Astrocyte of the spinal cord (primary cell): ENCODE measurements at regions not wholly inside any gene's neighbourhood (a gene's known extent, or its start where the extent isn't known, plus 50 kb on each side); places are given as distances from the start of the nearest gene placed in this dataset.
A peak's percentile ranks its signal among the peaks of the same experiment; 100 is the strongest.

Experiments used
- DNase-seq: peaks from one replicate; pipeline ENCODE4 v3.0.0; 2011; ENCODE audit warnings: low read depth, low spot score
- H3K4me3 ChIP-seq: 2 replicates; pipeline ENCODE4 v1.5.1; 2011; ENCODE audit warnings: low read depth, mild to moderate bottlenecking, low read length, moderate library complexity
- in situ Hi-C: cut with HindIII; loops from 2 replicates; pipeline ENCODE4 v1.10.0; 2017; ENCODE audit warnings: low sequenced_read_pairs
- TF ChIP-seq, protein P1 (sequence below): IDR thresholded peaks from 2 replicates; pipeline ENCODE4 v1.5.1; 2012; ENCODE audit warnings: low read depth, mild to moderate bottlenecking, low read length, inconsistent platforms

DNA sequence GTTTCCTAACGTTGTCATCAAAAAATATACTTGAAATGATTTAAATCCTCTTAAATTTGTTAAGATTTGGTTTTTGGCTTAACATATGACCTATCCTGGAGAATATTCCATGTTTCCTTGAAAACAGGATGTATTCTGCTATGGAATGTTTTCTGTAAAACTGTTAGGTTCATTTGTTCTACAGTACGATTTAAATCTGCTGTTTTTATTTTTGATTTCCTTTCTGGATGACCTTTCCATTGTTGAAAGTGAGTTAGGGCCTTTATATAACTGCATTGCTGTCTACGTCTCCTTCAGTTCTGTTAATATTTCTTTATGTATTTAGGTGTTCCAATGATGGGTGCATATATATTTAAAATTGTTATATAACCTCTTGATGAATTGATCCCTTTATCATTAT is 465.3 kb upstream of the ALCAM start:
- TF ChIP-seq, protein P1, sequence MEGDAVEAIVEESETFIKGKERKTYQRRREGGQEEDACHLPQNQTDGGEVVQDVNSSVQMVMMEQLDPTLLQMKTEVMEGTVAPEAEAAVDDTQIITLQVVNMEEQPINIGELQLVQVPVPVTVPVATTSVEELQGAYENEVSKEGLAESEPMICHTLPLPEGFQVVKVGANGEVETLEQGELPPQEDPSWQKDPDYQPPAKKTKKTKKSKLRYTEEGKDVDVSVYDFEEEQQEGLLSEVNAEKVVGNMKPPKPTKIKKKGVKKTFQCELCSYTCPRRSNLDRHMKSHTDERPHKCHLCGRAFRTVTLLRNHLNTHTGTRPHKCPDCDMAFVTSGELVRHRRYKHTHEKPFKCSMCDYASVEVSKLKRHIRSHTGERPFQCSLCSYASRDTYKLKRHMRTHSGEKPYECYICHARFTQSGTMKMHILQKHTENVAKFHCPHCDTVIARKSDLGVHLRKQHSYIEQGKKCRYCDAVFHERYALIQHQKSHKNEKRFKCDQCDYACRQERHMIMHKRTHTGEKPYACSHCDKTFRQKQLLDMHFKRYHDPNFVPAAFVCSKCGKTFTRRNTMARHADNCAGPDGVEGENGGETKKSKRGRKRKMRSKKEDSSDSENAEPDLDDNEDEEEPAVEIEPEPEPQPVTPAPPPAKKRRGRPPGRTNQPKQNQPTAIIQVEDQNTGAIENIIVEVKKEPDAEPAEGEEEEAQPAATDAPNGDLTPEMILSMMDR = no peak
- H3K4me3 ChIP-seq = no peak overlapping the region
- DNase-seq = no peak
- in situ Hi-C loops = no loop called here

DNA sequence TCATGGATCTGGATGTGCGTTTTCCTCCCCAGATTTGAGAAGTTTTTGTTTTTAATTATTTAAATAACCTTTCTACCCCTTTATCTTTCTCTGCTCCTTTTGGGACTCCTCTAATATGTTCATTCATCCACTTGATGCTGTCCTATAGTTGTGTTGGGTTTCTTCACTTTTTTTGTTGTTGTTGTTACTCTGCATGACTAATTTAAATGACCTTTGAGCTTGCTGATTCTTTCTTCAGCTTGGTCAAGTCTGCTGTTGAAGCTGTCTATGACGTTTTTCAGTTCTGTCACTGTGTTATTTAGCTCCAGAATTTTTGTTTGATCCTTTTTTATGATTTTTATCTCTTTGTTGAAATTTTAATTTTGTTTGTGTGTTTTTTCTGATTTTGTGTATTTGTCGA is 463.6 kb upstream of the ALCAM start:
- no peak overlapping the region for H3K4me3 ChIP-seq
- DNase-seq = no peak
- TF ChIP-seq, protein P1 = no peak
- in situ Hi-C loops = no loop called here

DNA sequence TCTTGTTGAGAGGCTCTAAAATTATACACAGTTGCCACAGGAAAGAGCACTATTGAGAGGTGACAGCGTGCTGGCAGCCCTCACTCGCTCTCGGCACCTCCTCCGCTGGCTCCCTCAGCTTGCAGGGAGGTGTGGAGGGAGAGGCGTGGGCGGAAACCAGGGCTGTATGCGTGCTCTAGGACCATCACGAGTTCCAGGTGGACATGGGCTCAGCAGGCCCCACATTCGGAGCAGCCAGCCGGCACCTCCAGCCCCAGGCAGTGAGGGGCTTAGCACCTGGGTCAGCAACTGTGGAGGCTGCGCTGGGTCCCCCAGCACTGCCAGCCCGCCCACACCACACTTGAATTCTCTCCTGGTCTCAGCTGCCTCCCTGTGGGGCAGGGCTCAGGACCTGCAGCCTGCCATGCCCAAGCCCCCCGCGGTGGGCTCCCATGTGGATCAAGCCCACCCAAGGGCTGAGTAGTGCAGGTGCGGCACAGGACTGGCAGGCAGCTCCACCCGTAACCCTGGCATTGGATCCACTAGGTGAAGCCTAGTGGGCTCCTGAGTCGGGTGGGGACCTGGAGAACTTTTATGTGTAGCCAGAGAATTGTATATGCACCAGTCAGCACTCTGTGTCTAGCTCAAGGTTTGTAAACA is 460.6 kb upstream of the ALCAM start:
- no peak overlapping the region for H3K4me3 ChIP-seq
- TF ChIP-seq, protein P1 = no peak
- in situ Hi-C loops = no loop called here
- DNase-seq = no peak

DNA sequence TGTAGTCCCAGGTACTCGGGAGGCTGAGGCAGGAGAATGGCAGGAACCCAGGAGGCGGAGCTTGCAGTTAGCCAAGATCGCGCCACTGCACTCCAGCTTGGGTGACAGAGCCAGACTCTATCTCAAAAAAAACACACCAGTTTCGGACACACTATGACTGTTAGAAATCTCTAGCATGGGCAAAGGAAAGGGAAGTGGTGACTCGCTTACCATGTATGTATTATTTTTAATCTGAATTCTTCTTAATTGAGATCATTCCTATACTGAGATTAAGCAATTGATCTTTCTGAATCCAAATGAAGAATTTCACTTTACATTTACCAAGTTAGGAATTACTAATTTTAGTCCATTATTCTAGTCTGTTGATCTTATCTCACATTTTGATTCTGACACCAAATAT is 459.2 kb upstream of the ALCAM start:
- in situ Hi-C loops = no loop called here
- TF ChIP-seq, protein P1 = no peak
- no peak overlapping the region for H3K4me3 ChIP-seq
- peak; percentile 80 for DNase-seq

DNA sequence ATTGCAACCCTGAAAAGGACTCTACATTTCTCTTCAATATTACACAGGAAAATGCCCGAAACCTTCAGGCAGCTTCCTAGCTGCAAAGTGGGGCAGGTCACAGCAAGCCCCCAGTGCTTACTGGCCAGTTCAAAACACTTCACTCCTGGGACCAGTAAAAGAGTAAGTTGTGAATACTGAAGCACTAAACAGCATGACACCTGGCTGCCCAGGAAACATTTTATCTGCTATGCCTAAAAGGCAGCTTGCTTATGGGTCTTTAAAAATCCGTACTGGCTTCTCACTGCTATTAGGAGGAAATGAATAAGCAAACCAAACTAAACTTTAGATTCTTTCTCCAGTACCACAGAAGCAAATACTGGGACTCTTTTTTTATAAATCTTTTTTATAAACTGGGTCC is 457.9 kb upstream of the ALCAM start:
- peak; percentile 56 for DNase-seq
- no peak overlapping the region for H3K4me3 ChIP-seq
- TF ChIP-seq, protein P1 = no peak
- in situ Hi-C loops = no loop called here

DNA sequence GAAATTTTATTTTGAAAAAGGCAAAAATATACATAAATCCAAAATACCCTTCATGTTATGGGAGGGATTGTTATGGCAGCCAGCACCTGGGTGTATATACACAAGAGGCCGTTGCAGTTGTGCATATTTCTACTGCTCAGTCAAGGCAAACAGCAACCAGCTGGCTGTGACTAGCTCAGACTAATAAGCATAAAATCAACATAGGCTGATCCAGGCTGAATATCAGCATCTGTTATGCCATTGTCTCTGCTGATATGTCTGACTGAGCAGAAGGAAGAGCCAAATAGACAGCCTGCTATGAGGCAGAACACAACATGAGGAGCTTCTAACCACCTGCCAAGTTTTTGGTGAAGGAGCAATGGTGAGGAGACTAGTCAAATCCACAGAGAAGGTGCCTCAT is 457.5 kb upstream of the ALCAM start:
- no peak overlapping the region for H3K4me3 ChIP-seq
- TF ChIP-seq, protein P1 = no peak
- in situ Hi-C loops = no loop called here
- peak; percentile 82 for DNase-seq
